Tibial nerve (tissue), 4 donors: ENCODE measurements at regions not wholly inside any gene's neighbourhood (a gene's known extent, or its start where the extent isn't known, plus 50 kb on each side); places are given as distances from the start of the nearest gene placed in this dataset.

Source experiments
- DNase-seq, 2 donors: peaks; one replicate each; pipeline ENCODE4 v3.0.0-alpha.2; 2019; ENCODE audit warnings: low spot score in 2 of 2
- H3K27ac ChIP-seq, 4 donors: fragments of 200-600 bp; sonication (generic) in 3 of 4; one replicate each; pipeline ENCODE4 v1.5.1; 2017 to 2019; ENCODE audit warnings: mild to moderate bottlenecking in 1 of 4
- H3K27me3 ChIP-seq, 2 donors: fragments of 200-600 bp; sonication (generic) in 1 of 2; one replicate each; pipeline versions ENCODE4 v1.5.1 to v1.6.0; 2017 to 2019
- H3K36me3 ChIP-seq, 3 donors: fragments of 200-600 bp; sonication (generic); one replicate each; pipeline ENCODE4 v1.5.1; 2018 to 2019
- H3K4me1 ChIP-seq, 4 donors: fragments of 200-600 bp; sonication (generic) in 3 of 4; one replicate each; pipeline ENCODE4 v1.5.1; 2017 to 2019
- H3K4me3 ChIP-seq, 4 donors: fragments of 200-600 bp; sonication (generic) in 3 of 4; one replicate each; pipeline ENCODE4 v1.5.1; 2017 to 2019; ENCODE audit warnings: mild to moderate bottlenecking in 1 of 4, moderate library complexity in 1 of 4
- H3K9me3 ChIP-seq, 4 donors: fragments of 200-600 bp; sonication (generic) in 3 of 4; one replicate each; pipeline ENCODE4 v1.5.1; 2017 to 2019
- CTCF ChIP-seq, 5 experiments: fragments of 200-600 bp in 3 of 5; fragments of 450-650 bp in 2 of 5; sonication (generic) in 3 of 5; IDR thresholded peaks; one replicate each; pipeline ENCODE4 v1.5.1; 2016 to 2019; ENCODE audit warnings: antibody characterized with exemption in 5 of 5, mild to moderate bottlenecking in 3 of 5, moderate library complexity in 2 of 5
- EP300 ChIP-seq, 2 donors: sonication (generic); formaldehyde crosslinking; IDR thresholded peaks; one replicate each; pipeline ENCODE4 v1.6.1; 2017; ENCODE audit warnings: antibody characterized with exemption in 2 of 2, mild to moderate bottlenecking in 1 of 2
- POLR2A ChIP-seq, 2 donors: fragments of 450-650 bp; IDR thresholded peaks; one replicate each; pipeline ENCODE4 v1.6.1; 2017; ENCODE audit warnings: antibody characterized with exemption in 2 of 2, mild to moderate bottlenecking in 2 of 2, moderate library complexity in 2 of 2
- WGBS, 2 donors: methylation state at CpG; one replicate each; pipeline ENCODE4 v1.1.5; 2018; 5-methylcytosine and 5-hydroxymethylcytosine counted together

- Histone ChIP-seq H3K4me3 (no peak overlapping the region), H3K36me3 (no peaks in the 10 kb centered on the region), H3K27ac (no peak overlapping the region), H3K27me3 (no peaks in the 10 kb centered on the region), H3K9me3 (no peaks in the 10 kb centered on the region), H3K4me1 (peaks cover 0 to 26% (median 0%) of the 10 kb centered on the region in 4 donors)
- WGBS, 2 donors, result 32 to 55% methylated on average over 3 of the region's 3 CpGs
- no peak for DNase-seq
- TF ChIP-seq POLR2A (IDR thresholded peaks at IDR 0.05) (no peak), EP300 (IDR thresholded peaks at IDR 0.05) (no peak), CTCF (IDR thresholded peaks at IDR 0.05) (no peak)
Observed at GRCh38 chr7:42627626-42628025, 284.2 kb downstream of the C7orf25 start.

GRCh38 chr7:42627101-42627500, 284.8 kb downstream of the C7orf25 start:
- no peak for TF ChIP-seq POLR2A (IDR thresholded peaks at IDR 0.05)
- no peak for TF ChIP-seq EP300 (IDR thresholded peaks at IDR 0.05)
- no peak for TF ChIP-seq CTCF (IDR thresholded peaks at IDR 0.05)
- Histone ChIP-seq H3K9me3 (no peaks in the 10 kb centered on the region), H3K27ac (no peak overlapping the region), H3K4me1 (peaks cover 0 to 26% (median 0%) of the 10 kb centered on the region in 4 donors), H3K4me3 (no peak overlapping the region), H3K36me3 (no peaks in the 10 kb centered on the region), H3K27me3 (no peaks in the 10 kb centered on the region)
- WGBS, 2 donors, result 64 to 73% methylated on average over 2 of the region's 2 CpGs
- no peak for DNase-seq

- Histone ChIP-seq H3K4me1 (peaks cover 0 to 26% (median 0%) of the 10 kb centered on the region in 4 donors), H3K9me3 (no peaks in the 10 kb centered on the region), H3K4me3 (no peak overlapping the region), H3K36me3 (no peaks in the 10 kb centered on the region), H3K27ac (no peak overlapping the region), H3K27me3 (no peaks in the 10 kb centered on the region)
- TF ChIP-seq POLR2A (IDR thresholded peaks at IDR 0.05), result no peak
- TF ChIP-seq EP300 (IDR thresholded peaks at IDR 0.05), result no peak
- TF ChIP-seq CTCF (IDR thresholded peaks at IDR 0.05), result no peak
- 79 to 85% methylated on average over 4 of the region's 4 CpGs for WGBS, 2 donors
- no peak for DNase-seq
Observed at GRCh38 chr7:42625421-42625820, 286.4 kb downstream of the C7orf25 start.

- H3K4me1 ChIP-seq, result peaks cover 0 to 26% (median 0%) of the 10 kb centered on the region in 4 donors
- H3K4me3 ChIP-seq, result no peak overlapping the region
- H3K36me3 ChIP-seq, result no peaks in the 10 kb centered on the region
- no peaks in the 10 kb centered on the region for H3K9me3 ChIP-seq
- no peak overlapping the region for H3K27ac ChIP-seq
- DNase-seq, result no peak
- no peaks in the 10 kb centered on the region for H3K27me3 ChIP-seq
- TF ChIP-seq POLR2A (IDR thresholded peaks at IDR 0.05), result no peak
- TF ChIP-seq EP300 (IDR thresholded peaks at IDR 0.05), result no peak
- no peak for TF ChIP-seq CTCF (IDR thresholded peaks at IDR 0.05)
Observed at GRCh38 chr7:42624471-42624870, 287.4 kb downstream of the C7orf25 start.

GRCh38 chr7:42621543-42622219, 290.2 kb downstream of the C7orf25 start:
- Histone ChIP-seq H3K36me3 (no peaks in the 10 kb centered on the region), H3K27ac (no peak overlapping the region), H3K4me1 (peaks cover 0 to 11% (median 5%) of the 10 kb centered on the region in 4 donors), H3K27me3 (no peaks in the 10 kb centered on the region), H3K4me3 (no peak overlapping the region), H3K9me3 (no peaks in the 10 kb centered on the region)
- TF ChIP-seq CTCF (IDR thresholded peaks at IDR 0.05), result no peak
- TF ChIP-seq POLR2A (IDR thresholded peaks at IDR 0.05), result no peak
- no peak for TF ChIP-seq EP300 (IDR thresholded peaks at IDR 0.05)
- 62% methylated on average over 3 of the region's 3 CpGs for WGBS, 2 donors
- no peak for DNase-seq
